Lower lobe of right lung (tissue), 2 donors: ENCODE measurements at regions not wholly inside any gene's neighbourhood (a gene's known extent, or its start where the extent isn't known, plus 50 kb on each side); places are given as distances from the start of the nearest gene placed in this dataset.

Source experiments
- ATAC-seq, 2 donors: fragments of 200-7000 bp; cut with Tn5 transposase; one replicate each; pipeline ENCODE4 v1.9.1; 2020 to 2022; ENCODE audit warnings: mild to moderate bottlenecking in 2 of 2, moderate library complexity in 2 of 2
- DNase-seq: peaks from one replicate; pipeline ENCODE4 v3.0.0-alpha.2; 2020
- H3K27ac ChIP-seq: fragments of 200-600 bp; one replicate; pipeline ENCODE4 v1.8.0; 2022
- H3K27me3 ChIP-seq: fragments of 200-600 bp; one replicate; pipeline ENCODE4 v1.8.0; 2022; ENCODE audit warnings: low read depth
- H3K36me3 ChIP-seq: fragments of 200-600 bp; one replicate; pipeline ENCODE4 v1.8.0; 2022; ENCODE audit warnings: mild to moderate bottlenecking
- H3K4me1 ChIP-seq: fragments of 200-600 bp; one replicate; pipeline ENCODE4 v1.8.0; 2022
- H3K4me3 ChIP-seq: fragments of 200-600 bp; one replicate; pipeline ENCODE4 v1.8.0; 2022; ENCODE audit warnings: mild to moderate bottlenecking
- H3K9me3 ChIP-seq: fragments of 200-600 bp; one replicate; pipeline ENCODE4 v1.8.0; 2022
- intact Hi-C: fragments of 100-400 bp; cut with DNase I; formaldehyde crosslinking; loops from one replicate; pipeline ENCODE4 v1.11.0; 2022
- TF ChIP-seq, protein P1 (sequence below): fragments of 200-600 bp; IDR thresholded peaks from one replicate; pipeline ENCODE4 v1.8.0; 2022; ENCODE audit warnings: antibody characterized with exemption, mild to moderate bottlenecking
- donor health status: DM: no; HTN: yes; CAD: no; lungs with severe emphysema.

DNA sequence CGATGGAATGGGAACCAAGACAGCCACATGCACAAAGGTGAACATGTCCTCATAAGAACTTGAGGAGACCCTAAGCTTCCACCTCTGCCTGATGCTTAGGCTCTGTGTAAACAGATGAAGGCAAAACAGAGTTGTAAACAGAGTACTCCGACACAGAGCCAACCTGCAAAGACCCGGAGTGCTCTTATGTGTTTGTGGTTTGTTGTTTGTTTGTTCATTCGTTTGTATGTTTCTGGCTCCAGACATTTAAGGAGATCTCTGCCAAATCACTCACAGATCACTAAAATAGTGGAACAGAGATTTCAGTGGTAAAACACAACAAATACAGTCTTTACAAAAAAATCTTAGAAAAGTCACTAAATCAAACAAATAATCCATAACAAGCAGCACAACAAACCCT lies 294.9 kb downstream of the EIPR1 start:
- Histone ChIP-seq H3K27ac (no peak overlapping the region), H3K27me3 (no peaks in the 10 kb centered on the region), H3K9me3 (no peaks in the 10 kb centered on the region), H3K4me1 (no peaks in the 10 kb centered on the region), H3K36me3 (no peaks in the 10 kb centered on the region), H3K4me3 (no peak overlapping the region)
- TF ChIP-seq, protein P1, sequence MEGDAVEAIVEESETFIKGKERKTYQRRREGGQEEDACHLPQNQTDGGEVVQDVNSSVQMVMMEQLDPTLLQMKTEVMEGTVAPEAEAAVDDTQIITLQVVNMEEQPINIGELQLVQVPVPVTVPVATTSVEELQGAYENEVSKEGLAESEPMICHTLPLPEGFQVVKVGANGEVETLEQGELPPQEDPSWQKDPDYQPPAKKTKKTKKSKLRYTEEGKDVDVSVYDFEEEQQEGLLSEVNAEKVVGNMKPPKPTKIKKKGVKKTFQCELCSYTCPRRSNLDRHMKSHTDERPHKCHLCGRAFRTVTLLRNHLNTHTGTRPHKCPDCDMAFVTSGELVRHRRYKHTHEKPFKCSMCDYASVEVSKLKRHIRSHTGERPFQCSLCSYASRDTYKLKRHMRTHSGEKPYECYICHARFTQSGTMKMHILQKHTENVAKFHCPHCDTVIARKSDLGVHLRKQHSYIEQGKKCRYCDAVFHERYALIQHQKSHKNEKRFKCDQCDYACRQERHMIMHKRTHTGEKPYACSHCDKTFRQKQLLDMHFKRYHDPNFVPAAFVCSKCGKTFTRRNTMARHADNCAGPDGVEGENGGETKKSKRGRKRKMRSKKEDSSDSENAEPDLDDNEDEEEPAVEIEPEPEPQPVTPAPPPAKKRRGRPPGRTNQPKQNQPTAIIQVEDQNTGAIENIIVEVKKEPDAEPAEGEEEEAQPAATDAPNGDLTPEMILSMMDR = no peak
- intact Hi-C loops = no loop called here
- ATAC-seq (no peak), DNase-seq (no peak)

- H3K27me3 ChIP-seq = no peaks in the 10 kb centered on the region
- H3K27ac ChIP-seq = no peak overlapping the region
- intact Hi-C loops = no loop called here
- TF ChIP-seq, protein P1 = no peak
- H3K4me3 ChIP-seq = no peak overlapping the region
- H3K4me1 ChIP-seq = no peaks in the 10 kb centered on the region
- H3K36me3 ChIP-seq = no peaks in the 10 kb centered on the region
- no peaks in the 10 kb centered on the region for H3K9me3 ChIP-seq
- no peak for DNase-seq
- no peak for ATAC-seq
Measured at GRCh38 chr2:3079959-3080948, 297.4 kb downstream of the EIPR1 start.

- DNase-seq = no peak
- H3K9me3 ChIP-seq = no peaks in the 10 kb centered on the region
- no peaks in the 10 kb centered on the region for H3K4me1 ChIP-seq
- no peak overlapping the region for H3K4me3 ChIP-seq
- H3K36me3 ChIP-seq = no peaks in the 10 kb centered on the region
- H3K27ac ChIP-seq = no peak overlapping the region
- no peak for ATAC-seq
- TF ChIP-seq, protein P1 = no peak
- no peaks in the 10 kb centered on the region for H3K27me3 ChIP-seq
- intact Hi-C loops = no loop called here
Measured at GRCh38 chr2:3079466-3079865, 298.2 kb downstream of the EIPR1 start.

DNA sequence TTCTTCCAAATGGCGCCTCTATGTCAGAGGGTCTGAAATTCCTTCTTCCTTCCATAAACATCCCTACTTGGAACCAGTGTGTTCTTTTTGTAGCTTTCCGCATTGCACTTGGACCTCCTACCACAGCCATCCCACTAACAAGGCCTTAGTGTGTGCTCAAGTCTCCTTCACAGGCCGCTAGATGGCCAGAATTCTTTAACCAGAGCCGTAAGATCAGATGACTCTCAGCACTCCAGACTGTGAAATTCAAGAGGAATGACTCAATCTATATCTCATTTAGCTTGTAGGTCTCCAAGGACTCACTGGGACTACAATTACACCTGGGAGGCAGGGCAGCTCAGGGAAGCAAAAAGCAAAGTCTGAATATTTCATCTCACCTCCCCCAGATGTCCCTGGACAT lies 298.9 kb downstream of the EIPR1 start:
- TF ChIP-seq, protein P1 = no peak
- intact Hi-C loops = no loop called here
- H3K27me3 ChIP-seq = no peaks in the 10 kb centered on the region
- H3K27ac ChIP-seq = no peak overlapping the region
- DNase-seq (no peak), ATAC-seq (no peak)
- H3K36me3 ChIP-seq = no peaks in the 10 kb centered on the region
- H3K9me3 ChIP-seq = no peaks in the 10 kb centered on the region
- no peak overlapping the region for H3K4me3 ChIP-seq
- no peaks in the 10 kb centered on the region for H3K4me1 ChIP-seq

- Histone ChIP-seq H3K27ac (no peak overlapping the region), H3K9me3 (no peaks in the 10 kb centered on the region), H3K36me3 (no peaks in the 10 kb centered on the region), H3K27me3 (no peaks in the 10 kb centered on the region), H3K4me3 (no peak overlapping the region), H3K4me1 (no peaks in the 10 kb centered on the region)
- ATAC-seq = no peak
- intact Hi-C loops = no loop called here
- no peak for DNase-seq
- TF ChIP-seq, protein P1 = no peak
Measured at GRCh38 chr2:3076848-3077642, 300.6 kb downstream of the EIPR1 start.
